BJ (cell line): ENCODE measurements at regions not wholly inside any gene's neighbourhood (a gene's known extent, or its start where the extent isn't known, plus 50 kb on each side); places are given as distances from the start of the nearest gene placed in this dataset.

Experiments used
- CTCF ChIA-PET: fragments of 350-600 bp; formaldehyde crosslinking; extraction: SDS; loops from one replicate; lab custom pipeline; 2021; ENCODE audit warnings: antibody characterized with exemption, inconsistent platforms; lab: Yijun Ruan, JAX
- POLR2A ChIA-PET: fragments of 300-600 bp; sonication (Branson Sonifier 250); formaldehyde crosslinking; extraction: SDS; loops from one replicate; lab custom pipeline; 2021; ENCODE audit warnings: antibody characterized with exemption; lab: Charles Lee
- DNase-seq: peaks from one replicate; pipeline ENCODE4 v3.0.0-alpha.2; 2011; ENCODE audit warnings: low read depth
- H3K27me3 ChIP-seq: 2 replicates; pipeline ENCODE4 v1.6.0; 2011; ENCODE audit warnings: low read length; ENCODE audit not compliant: control insufficient read depth, insufficient read depth
- H3K36me3 ChIP-seq: 2 replicates; pipeline ENCODE4 v1.5.1; 2011; ENCODE audit warnings: low read length; ENCODE audit not compliant: control insufficient read depth, insufficient read depth
- H3K4me3 ChIP-seq: 2 replicates; pipeline ENCODE4 v1.5.1; 2011; ENCODE audit warnings: low read depth, mild to moderate bottlenecking, control low read depth, low read length
- CTCF ChIP-seq: IDR thresholded peaks from 2 replicates; pipeline ENCODE4 v1.5.1; 2011; ENCODE audit warnings: low read depth, mild to moderate bottlenecking, control low read depth, inconsistent platforms, low read length, moderate library complexity; ENCODE audit not compliant: insufficient read depth

- ChIA-PET CTCF (no interaction called here), POLR2A (no interaction called here)
- Histone ChIP-seq H3K27me3 (no peaks in the 10 kb centered on the region), H3K4me3 (no peak overlapping the region), H3K36me3 (no peaks in the 10 kb centered on the region)
- DNase-seq = no peak
- TF ChIP-seq CTCF = no peak
Measured at GRCh38 chr13:54742984-54743383, 1714.4 kb downstream of the OLFM4 start.

GRCh38 chr13:54744747-54745146, 1716.1 kb downstream of the OLFM4 start:
- Histone ChIP-seq H3K27me3 (no peaks in the 10 kb centered on the region), H3K4me3 (no peak overlapping the region), H3K36me3 (no peaks in the 10 kb centered on the region)
- CTCF ChIA-PET = no interaction called here
- no peak for DNase-seq
- no peak for TF ChIP-seq CTCF
- POLR2A ChIA-PET = no interaction called here

- no peak for DNase-seq
- TF ChIP-seq CTCF = no peak
- Histone ChIP-seq H3K27me3 (no peaks in the 10 kb centered on the region), H3K36me3 (no peaks in the 10 kb centered on the region), H3K4me3 (no peak overlapping the region)
- ChIA-PET POLR2A (no interaction called here), CTCF (no interaction called here)
Measured at GRCh38 chr13:54750521-54750920, 1721.9 kb downstream of the OLFM4 start.

GRCh38 chr13:54758795-54759194, 1730.2 kb downstream of the OLFM4 start:
- ChIA-PET POLR2A (no interaction called here), CTCF (no interaction called here)
- TF ChIP-seq CTCF = no peak
- DNase-seq = no peak
- Histone ChIP-seq H3K4me3 (no peak overlapping the region), H3K27me3 (no peaks in the 10 kb centered on the region), H3K36me3 (no peaks in the 10 kb centered on the region)

- CTCF ChIA-PET = no interaction called here
- H3K27me3 ChIP-seq = no peaks in the 10 kb centered on the region
- DNase-seq = no peak
- POLR2A ChIA-PET = no interaction called here
- no peaks in the 10 kb centered on the region for H3K36me3 ChIP-seq
- H3K4me3 ChIP-seq = no peak overlapping the region
- TF ChIP-seq CTCF = no peak
Measured at GRCh38 chr13:54768214-54768613, 1739.6 kb downstream of the OLFM4 start.
